Neuron (in vitro differentiated cells): ENCODE measurements at regions not wholly inside any gene's neighbourhood (a gene's known extent, or its start where the extent isn't known, plus 50 kb on each side); places are given as distances from the start of the nearest gene placed in this dataset.
"Not testable (repeated sequence)": the region's sequence is repeated elsewhere in the genome, so short reads cannot be mapped to it uniquely, and the experiment has no call there.

Experiments used
- H2AFZ ChIP-seq: one replicate; pipeline ENCODE4 v1.6.1; 2013; ENCODE audit warnings: low read depth, mild to moderate bottlenecking, inconsistent platforms, low read length, moderate library complexity
- H3K27me3 ChIP-seq: one replicate; pipeline ENCODE4 v1.6.1; 2013; ENCODE audit warnings: low read length; ENCODE audit not compliant: insufficient read depth
- H3K36me3 ChIP-seq: one replicate; pipeline ENCODE4 v1.6.1; 2013; ENCODE audit warnings: low read length; ENCODE audit not compliant: insufficient read depth
- H3K4me1 ChIP-seq: one replicate; pipeline ENCODE4 v1.6.1; 2013; ENCODE audit warnings: low read length; ENCODE audit not compliant: insufficient read depth
- H3K4me3 ChIP-seq: 2 replicates; pipeline ENCODE4 v1.5.1; 2013; ENCODE audit warnings: mild to moderate bottlenecking, low read length, moderate library complexity
- H3K9me3 ChIP-seq: one replicate; pipeline ENCODE4 v1.6.1; 2013; ENCODE audit warnings: low read length

DNA sequence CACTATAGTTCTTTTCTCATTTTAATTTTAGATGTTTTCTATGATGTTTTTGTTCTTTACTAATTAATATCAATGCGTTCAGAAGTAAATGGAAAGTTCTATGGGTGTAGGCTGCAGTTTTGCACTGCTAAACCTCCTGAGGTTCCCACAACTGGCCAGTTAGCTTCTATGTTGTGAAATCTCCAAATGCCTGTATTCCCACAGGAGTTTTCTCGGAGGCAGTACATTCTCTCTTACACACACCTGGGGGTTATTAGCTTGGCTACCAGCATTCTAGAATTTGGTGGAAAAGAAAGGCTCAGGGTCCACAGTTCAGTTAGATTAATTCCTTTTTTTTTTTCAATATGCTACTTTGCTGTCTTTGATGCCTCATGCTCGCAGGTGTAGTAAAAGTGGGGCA lies 216.9 kb upstream of the NRIP1 start:
- Histone ChIP-seq H3K4me1 (no peaks in the 10 kb centered on the region), H3K4me3 (no peak overlapping the region), H3K36me3 (no peaks in the 10 kb centered on the region), H3K27me3 (no peaks in the 10 kb centered on the region), H2AFZ (no peak overlapping the region), H3K9me3 (peaks cover 2% of the 10 kb centered on the region)

DNA sequence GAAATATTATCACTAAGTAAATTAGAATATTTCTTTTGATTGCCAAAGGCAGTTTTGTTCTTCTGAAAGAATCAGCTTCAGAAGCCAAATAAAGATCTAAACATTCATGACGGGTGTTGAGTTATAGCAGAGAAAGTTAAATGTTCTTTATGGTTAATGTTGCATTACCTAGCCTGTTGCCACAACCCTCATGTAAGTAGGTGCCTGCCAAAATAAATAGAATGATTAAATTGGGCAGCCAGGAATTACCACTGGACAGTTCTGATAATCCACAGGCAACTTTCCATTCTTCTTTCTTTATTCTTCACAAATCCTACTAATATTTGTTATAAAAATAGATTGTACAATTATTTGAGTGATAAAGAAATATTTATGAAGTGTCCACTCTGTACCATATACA lies 217.9 kb upstream of the NRIP1 start:
- H2AFZ ChIP-seq: no peak overlapping the region
- H3K4me1 ChIP-seq: no peaks in the 10 kb centered on the region
- no peaks in the 10 kb centered on the region for H3K36me3 ChIP-seq
- no peak overlapping the region for H3K4me3 ChIP-seq
- H3K27me3 ChIP-seq: no peaks in the 10 kb centered on the region
- H3K9me3 ChIP-seq: peaks cover 2% of the 10 kb centered on the region

DNA sequence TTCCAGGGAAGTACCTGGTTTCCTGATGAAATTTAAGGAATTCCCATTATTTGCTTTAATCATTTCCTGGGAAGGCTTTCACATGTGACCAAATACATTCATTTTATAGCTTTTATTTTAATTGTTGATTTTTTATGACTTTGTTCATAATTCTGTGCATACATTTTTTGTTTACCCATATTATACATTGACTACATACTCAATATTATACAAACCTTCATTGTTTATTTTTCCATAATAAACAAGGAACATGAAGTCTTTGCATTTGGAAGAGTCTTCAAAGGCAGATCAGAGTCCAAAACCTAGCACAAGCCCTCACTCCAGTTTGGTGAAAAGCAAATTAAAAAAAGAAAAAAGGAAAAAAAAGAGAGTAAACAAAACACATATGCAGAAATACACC lies 218.3 kb upstream of the NRIP1 start:
- H3K9me3 ChIP-seq: peaks cover 2% of the 10 kb centered on the region
- H3K4me3 ChIP-seq: no peak overlapping the region
- no peaks in the 10 kb centered on the region for H3K36me3 ChIP-seq
- no peaks in the 10 kb centered on the region for H3K4me1 ChIP-seq
- no peaks in the 10 kb centered on the region for H3K27me3 ChIP-seq
- no peak overlapping the region for H2AFZ ChIP-seq

DNA sequence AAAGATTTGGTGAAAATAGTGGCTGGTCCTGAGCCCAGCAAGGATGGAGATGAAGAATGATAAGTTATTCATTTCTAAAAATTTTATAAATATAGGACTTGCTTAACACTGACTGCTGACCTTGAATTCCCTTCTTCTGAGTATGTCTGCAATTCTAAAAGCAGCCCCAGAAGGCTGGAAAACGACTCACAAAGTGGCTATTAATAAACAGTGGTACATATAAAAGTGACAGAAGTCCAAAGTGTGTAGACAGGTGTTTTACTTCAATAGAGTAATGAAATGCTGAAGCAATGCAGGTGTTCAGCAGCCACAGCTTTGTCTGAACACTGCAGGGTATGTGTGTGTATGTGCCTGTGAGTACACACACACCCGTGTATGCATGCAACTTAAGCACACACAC lies 219.0 kb upstream of the NRIP1 start:
- no peak overlapping the region for H2AFZ ChIP-seq
- no peak overlapping the region for H3K4me3 ChIP-seq
- H3K9me3 ChIP-seq: peaks cover 2% of the 10 kb centered on the region
- H3K36me3 ChIP-seq: no peaks in the 10 kb centered on the region
- no peaks in the 10 kb centered on the region for H3K27me3 ChIP-seq
- H3K4me1 ChIP-seq: no peaks in the 10 kb centered on the region

DNA sequence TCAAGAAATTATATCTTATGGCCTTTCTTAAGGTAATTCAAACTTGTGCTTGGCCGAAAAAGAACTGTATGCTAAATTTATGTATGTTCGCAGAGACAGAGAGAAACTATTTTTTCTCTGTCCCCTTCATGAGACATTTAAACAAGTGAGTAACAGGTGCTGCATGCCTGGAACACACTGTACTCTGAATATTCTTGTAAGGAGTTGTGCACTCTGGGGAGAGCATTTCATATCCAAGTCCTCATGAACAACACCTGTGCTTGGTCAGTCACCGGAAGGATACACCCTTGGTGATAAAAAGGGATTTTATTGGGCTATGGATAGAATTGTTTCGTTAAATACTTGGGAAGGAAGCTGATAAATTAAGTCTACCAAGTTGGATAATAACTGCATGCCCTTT lies 220.8 kb upstream of the NRIP1 start:
- Histone ChIP-seq H3K36me3 (no peaks in the 10 kb centered on the region), H3K4me3 (no peak overlapping the region), H3K9me3 (peaks cover 2% of the 10 kb centered on the region), H3K4me1 (no peaks in the 10 kb centered on the region), H3K27me3 (no peaks in the 10 kb centered on the region), H2AFZ (no peak overlapping the region)

DNA sequence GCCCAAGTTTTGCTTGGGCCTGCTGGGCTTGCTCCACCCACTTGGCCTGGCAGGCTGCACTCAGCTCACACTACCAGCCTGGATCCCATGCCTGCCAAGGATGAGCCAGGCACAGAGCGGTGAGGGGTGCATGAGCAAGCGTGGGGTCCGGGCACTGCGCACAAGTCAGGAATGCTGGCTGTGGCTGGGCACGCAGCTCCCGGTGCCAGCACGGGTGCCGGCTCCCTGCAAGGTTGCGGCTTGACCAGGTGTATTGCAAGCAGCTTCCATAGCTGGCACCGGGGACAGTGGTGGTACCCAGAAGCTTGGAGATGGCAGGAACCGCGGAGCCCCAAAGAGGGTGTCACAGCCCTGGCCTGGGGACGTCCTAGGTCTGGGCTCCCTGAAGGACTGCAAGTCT lies 224.4 kb upstream of the NRIP1 start:
- Histone ChIP-seq H3K27me3 (no peaks in the 10 kb centered on the region), H2AFZ (no peak overlapping the region), H3K4me3 (no peak overlapping the region), H3K4me1 (peaks cover 10% of the 10 kb centered on the region), H3K9me3 (no peaks in the 10 kb centered on the region), H3K36me3 (no peaks in the 10 kb centered on the region)

DNA sequence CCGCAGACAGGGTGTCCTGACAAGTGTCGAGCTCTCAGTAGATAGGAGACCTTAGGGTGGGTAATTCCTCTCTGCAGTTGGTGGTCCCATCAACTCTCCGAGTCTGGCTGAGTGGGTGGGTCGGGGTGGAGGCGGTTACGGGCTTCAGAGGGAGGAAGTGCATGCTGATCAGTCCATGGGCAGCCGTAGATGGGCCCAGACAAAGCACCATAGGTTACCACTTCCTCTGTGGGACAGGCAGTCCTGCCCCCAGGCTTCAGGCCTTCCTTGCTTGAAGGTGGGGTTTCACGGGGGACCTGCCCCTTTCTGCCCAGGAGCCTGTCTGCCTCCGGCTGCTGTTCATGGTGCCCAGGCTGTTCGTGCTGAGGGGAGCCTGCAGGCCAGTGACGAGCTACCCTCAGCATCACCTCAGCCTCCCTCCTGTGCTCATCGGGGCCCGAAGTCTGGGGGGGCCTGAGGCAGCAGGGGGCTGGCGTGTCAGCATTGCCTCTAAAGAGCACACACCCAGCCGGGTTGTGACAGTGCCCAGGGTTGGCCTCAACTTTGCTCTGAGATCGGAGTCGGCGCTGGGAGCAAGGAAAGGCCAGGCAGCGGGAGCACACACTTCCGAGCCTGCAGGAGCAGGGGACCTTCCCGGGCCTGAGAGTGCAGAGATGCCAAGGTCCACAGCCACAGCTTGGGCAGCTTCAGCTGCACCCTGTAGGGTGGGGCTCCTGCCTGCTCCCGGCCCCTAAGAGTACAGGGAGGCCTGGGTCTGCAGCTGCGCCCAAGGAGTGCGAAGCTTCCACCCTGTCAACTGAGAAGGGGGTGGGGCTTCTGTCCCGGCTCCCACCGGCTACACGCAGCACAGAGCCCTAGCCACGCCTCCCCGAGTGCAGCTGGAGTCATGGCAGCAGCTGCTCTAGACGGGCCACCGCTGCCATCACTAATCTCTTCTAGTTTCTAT lies 225.4 kb upstream of the NRIP1 start:
- Histone ChIP-seq H3K27me3 (no peaks in the 10 kb centered on the region), H2AFZ (no peak overlapping the region), H3K36me3 (no peaks in the 10 kb centered on the region), H3K9me3 (no peaks in the 10 kb centered on the region), H3K4me1 (peaks cover 10% of the 10 kb centered on the region), H3K4me3 (no peak overlapping the region)

DNA sequence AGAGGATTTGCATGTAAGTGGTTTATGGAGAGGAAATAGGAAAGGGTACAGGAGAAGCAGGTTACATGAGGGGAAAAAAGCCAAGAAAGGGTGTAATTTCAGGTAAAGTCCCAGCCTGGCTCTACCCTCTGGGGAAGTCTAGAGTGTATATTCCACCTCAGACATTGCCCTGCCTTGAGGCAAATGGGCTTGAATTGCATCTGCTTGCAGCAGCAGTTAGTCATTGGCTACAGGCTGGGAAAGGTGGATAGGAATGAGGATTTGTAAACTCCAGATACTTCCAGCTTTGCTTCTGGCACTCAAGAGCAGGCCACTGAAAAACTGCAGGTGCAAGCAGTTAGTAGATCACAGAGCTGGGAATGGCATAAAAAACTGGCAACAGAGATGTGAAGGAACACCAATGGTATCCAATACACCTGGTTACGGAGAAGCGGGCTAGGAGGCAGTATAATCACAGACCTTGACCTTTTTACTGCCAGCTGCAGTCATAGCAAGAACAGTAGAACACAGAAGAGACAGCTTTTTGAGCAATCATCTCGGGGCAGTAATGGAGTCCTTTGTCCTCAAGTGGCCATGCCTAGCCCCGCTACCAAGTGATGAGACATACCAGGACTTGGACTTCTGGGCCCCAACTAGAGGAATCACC lies 226.9 kb upstream of the NRIP1 start:
- Histone ChIP-seq H3K27me3 (no peaks in the 10 kb centered on the region), H3K4me3 (no peak overlapping the region), H3K4me1 (peaks cover 10% of the 10 kb centered on the region), H3K9me3 (no peaks in the 10 kb centered on the region), H3K36me3 (no peaks in the 10 kb centered on the region), H2AFZ (no peak overlapping the region)

DNA sequence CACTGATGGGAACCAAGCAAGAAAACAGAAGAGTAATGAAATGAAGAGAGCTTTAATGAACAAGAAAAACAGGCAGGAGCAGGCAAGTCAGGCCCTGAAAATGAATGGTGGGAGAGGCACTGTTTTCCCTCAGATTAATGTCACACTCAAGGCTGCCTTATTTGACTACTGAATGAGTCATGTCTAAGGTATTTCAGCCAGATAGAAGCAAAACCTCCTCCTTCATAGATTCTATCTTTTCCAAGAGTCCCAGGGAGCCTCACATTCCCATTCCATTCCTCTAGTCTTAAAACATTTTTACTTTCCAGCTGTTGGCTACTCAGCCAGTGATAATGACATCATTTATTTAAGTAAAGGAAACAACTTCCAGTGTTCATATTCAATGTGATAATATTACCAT lies 228.4 kb upstream of the NRIP1 start:
- Histone ChIP-seq H3K4me3 (no peak overlapping the region), H3K9me3 (no peaks in the 10 kb centered on the region), H2AFZ (peak overlapping the region; percentile 65)

DNA sequence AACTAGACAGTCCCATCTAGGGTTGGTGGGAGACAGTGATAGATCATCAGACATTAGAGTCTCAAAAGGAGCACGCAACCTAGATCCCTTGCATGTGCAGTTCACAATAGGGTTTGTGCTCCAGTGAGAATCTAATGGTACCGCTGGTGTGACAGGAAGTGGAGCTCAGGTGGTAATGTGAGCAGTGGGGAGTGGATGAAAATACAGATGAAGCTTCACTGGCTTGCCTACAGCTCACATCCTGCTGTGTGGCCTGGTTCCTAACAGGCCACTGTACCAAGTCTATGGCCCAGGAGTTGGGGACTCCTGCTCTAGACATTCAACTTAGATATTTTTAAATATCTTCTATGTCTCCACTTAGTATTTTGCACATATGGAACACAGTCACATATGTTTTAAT lies 231.1 kb upstream of the NRIP1 start:
- H3K27me3 ChIP-seq: no peaks in the 10 kb centered on the region
- no peak overlapping the region for H3K4me3 ChIP-seq

More for the DNA sequence above, 228.4 kb upstream of the NRIP1 start:
- Histone ChIP-seq H3K36me3 (no peaks in the 10 kb centered on the region), H3K27me3 (no peaks in the 10 kb centered on the region), H3K4me1 (peaks cover 11% of the 10 kb centered on the region)

DNA sequence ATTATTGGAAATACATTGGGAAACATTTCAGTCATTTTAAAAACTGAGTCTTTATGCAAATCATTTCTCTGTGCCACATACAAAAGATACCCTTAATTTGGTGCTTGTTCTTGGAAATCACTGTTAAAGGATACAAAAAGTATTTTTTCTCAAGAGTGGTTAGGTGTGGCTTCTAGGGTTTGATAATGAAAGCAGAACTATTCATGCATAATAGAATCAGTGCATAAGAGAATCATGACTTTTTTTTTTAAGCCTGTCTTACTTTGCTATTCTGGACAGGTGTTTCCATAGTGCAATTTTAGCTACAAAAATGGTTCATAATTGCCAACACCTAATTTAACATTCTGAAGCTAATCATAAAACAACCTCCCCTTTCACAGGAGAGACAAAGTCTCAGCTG lies 233.0 kb upstream of the NRIP1 start:
- Histone ChIP-seq H3K4me3 (no peak overlapping the region), H3K9me3 (peaks cover 3% of the 10 kb centered on the region), H3K27me3 (no peaks in the 10 kb centered on the region), H2AFZ (no peak overlapping the region), H3K4me1 (peaks cover 26% of the 10 kb centered on the region), H3K36me3 (no peaks in the 10 kb centered on the region)

More for the DNA sequence above, 231.1 kb upstream of the NRIP1 start:
- no peaks in the 10 kb centered on the region for H3K36me3 ChIP-seq
- no peak overlapping the region for H2AFZ ChIP-seq
- H3K9me3 ChIP-seq: no peaks in the 10 kb centered on the region
- peaks cover 14% of the 10 kb centered on the region for H3K4me1 ChIP-seq

DNA sequence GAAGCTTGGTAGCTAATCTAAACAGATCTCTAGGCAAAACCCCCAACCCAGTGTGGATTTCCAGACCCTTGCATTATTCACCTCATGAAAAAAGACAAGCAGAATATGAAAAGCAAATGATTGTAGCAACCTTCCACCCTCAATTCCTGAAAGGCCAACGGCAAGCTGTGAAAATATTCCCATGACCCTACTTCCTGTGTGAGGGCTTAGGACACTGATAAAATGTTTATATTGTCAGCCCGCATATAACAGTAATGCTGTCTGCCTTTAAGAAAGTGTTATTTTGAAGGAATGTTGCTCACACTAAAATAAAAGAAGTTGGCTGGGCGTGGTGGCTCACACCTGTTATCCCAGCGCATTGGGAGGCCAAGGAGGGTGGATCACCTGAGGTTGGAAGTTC lies 233.5 kb upstream of the NRIP1 start:
- Histone ChIP-seq H2AFZ (no peak overlapping the region), H3K4me1 (peaks cover 21% of the 10 kb centered on the region), H3K9me3 (peaks cover 3% of the 10 kb centered on the region), H3K27me3 (no peaks in the 10 kb centered on the region), H3K4me3 (no peak overlapping the region), H3K36me3 (no peaks in the 10 kb centered on the region)

DNA sequence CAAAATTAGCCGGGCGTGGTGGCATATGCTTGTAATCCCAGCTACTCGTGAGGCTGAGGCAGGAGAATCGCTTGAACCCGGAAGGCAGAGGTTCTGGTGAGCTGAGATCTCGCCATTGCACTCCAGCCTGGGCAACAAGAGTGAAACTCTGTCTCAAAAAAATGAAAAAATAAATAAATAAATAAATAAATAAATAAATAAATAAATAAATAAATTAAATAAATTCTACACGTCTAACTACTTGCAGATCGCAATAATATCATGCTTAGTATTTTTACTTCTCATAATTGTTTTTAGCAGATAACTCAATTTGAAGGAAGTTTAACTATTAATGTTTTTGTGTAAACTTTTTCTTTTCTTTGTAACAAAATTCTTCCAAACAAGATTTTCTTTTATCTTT lies 234.0 kb upstream of the NRIP1 start:
- not testable (repeated sequence) for H2AFZ ChIP-seq, H3K4me3 ChIP-seq, H3K27me3 ChIP-seq, H3K36me3 ChIP-seq, H3K9me3 ChIP-seq
- H3K4me1 ChIP-seq: peaks cover 17% of the 10 kb centered on the region
